ENCODE measurements at regions not wholly inside any gene's neighbourhood (a gene's known extent, or its start where the extent isn't known, plus 50 kb on each side); places are given as distances from the start of the nearest gene placed in this dataset.

DNA sequence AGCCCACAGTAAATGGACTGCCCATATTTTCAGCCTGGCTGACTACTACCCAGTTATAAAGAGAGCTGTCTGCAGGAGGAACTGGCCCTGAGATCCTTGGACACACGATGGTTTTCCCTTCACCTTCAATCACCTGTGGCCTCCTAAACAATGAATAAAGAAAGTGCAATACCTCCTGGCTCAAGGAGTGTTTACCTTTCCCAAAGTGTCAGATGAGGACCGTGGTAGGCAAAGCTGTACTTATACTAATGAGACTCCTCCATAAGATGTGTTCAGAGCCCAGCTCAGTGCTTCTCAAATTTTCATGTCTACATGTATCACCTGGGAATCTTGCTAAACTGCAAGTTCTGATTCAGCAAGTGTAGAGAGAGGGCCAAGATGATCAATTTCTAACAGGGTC, 284.5 kb upstream of the VLDLR start:
- Histone ChIP-seq H3K27ac (ENCODE audit: control insufficient read depth, insufficient read depth) (no peak overlapping the region), H2AFZ (ENCODE audit: control insufficient read depth, low read depth, low read length) (no peak overlapping the region), H4K20me1 (ENCODE audit: control insufficient read depth, insufficient read depth) (no peaks in the 10 kb centered on the region), H3K9ac (ENCODE audit: control insufficient read depth, insufficient read depth, low read length) (no peak overlapping the region), H3K36me3 (ENCODE audit: control insufficient read depth in 2 of 2, insufficient read depth in 2 of 2, low read length in 1 of 2) (no peaks in the 10 kb centered on the region), H3K4me3 (no peak overlapping the region), H3K4me1 (ENCODE audit: control insufficient read depth, insufficient read depth, low read length) (no peaks in the 10 kb centered on the region), H3K79me2 (ENCODE audit: control insufficient read depth, insufficient read depth, low read length) (no peaks in the 10 kb centered on the region), H3K27me3 (replicated peaks in 1 of 2; ENCODE audit: control insufficient read depth in 2 of 2, insufficient read depth in 2 of 2, low read length in 1 of 2) (no peaks in the 10 kb centered on the region; a peak in 1 of 4 replicates), H3K9me3 (replicated peaks; ENCODE audit: control insufficient read depth, insufficient read depth, low read length) (no peaks in the 10 kb centered on the region), H3K4me2 (ENCODE audit: control insufficient read depth, insufficient read depth) (no peak overlapping the region)
- BruUV-seq (replicated peaks), result no TSS peak
- TF ChIP-seq LARP7 (IDR thresholded peaks at IDR 0.05) (no peak), STAT1 (conservative IDR thresholded peaks at IDR 0.05) (no peak), NBN (IDR thresholded peaks at IDR 0.05) (no peak), BRCA1 (IDR thresholded peaks at IDR 0.05; ENCODE audit: low read depth, low read length) (no peak), GATAD2B (conservative IDR thresholded peaks at IDR 0.05; ENCODE audit: low read depth) (no peak), ETV6 (conservative IDR thresholded peaks at IDR 0.05 in 1 of 2, IDR thresholded peaks at IDR 0.05 in 1 of 2; ENCODE audit: borderline replicate concordance in 1 of 2, low read depth in 1 of 2) (no peak), SMARCA5 (IDR thresholded peaks at IDR 0.05) (no peak), JUND (IDR thresholded peaks at IDR 0.05; ENCODE audit: low read depth, low read length) (no peak), MTA2 (IDR thresholded peaks at IDR 0.05; ENCODE audit: low read depth) (no peak), PAX5 (IDR thresholded peaks at IDR 0.05; ENCODE audit: borderline replicate concordance, low read depth, low read length) (no peak), SMAD5 (IDR thresholded peaks at IDR 0.05; ENCODE audit: low read depth) (no peak)
- intact Hi-C loops (cut with micrococcal nuclease; ENCODE audit: unreplicated experiment) (no loop called here), in situ Hi-C loops (cut with MboI) (no loop called here)
- ChIA-PET POLR2A (no interaction called here), CTCF (interaction anchor here (2.4 kb wide), 1 partner anchor 391 kb away, joined by 8 read pairs; no protein-coding TSS in a partner anchor), SMC1A (ENCODE audit: uncharacterized antibody, unreplicated experiment) (interaction anchor here (0.7 to 1.8 kb wide), 2 partner anchors 158 to 391 kb away, joined by 3 to 5 read pairs; no protein-coding TSS in a partner anchor), RAD21 (ENCODE audit: unreplicated experiment) (no interaction called here)
- ATAC-seq (no peak), FAIRE-seq (no peak), DNase-seq (ENCODE audit: low read depth, low spot score) (no peak)
- WGBS (ENCODE audit: insufficient coverage, insufficient replicate concordance, low lambda C conversion rate, missing lambda C conversion rate), result 0% methylated on average over 2 of the region's 2 CpGs
